GM11168 (cell line): ENCODE measurements at regions not wholly inside any gene's neighbourhood (a gene's known extent, or its start where the extent isn't known, plus 50 kb on each side); places are given as distances from the start of the nearest gene placed in this dataset.

Source experiments
- in situ Hi-C: fragments of 300-500 bp; cut with MboI; formaldehyde crosslinking; loops from one replicate; pipeline ENCODE4 v1.12.0; 2022; ENCODE audit warnings: low sequenced_read_pairs; ENCODE audit not compliant: unreplicated experiment

GRCh38 chr20:40965671-40966070 is 63.0 kb upstream of the TOP1 start:
- in situ Hi-C loops, result loop anchor here (5.0 kb wide), 1 partner anchor 127 kb away; no protein-coding TSS in a partner anchor

DNA sequence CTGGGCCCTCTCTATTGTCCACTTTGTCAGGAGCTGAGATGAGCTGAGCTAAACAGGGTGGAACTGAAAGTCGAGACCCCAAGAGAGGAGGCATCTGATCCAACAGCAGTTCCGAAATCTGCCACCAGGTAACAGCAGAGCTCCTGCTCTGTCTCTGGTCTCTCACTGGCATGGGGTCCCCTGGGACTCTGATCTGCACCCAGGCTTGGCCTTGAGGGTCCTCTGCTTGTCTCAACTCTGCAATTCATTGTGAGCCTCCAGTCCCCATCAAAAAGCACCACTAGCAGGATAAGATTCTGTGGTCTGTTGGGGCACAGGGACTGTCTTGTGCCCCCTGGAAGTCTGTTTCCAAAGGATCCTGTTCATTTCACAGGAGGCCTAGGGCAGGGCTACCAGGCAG is 62.5 kb upstream of the TOP1 start:
- in situ Hi-C loops, result loop anchor here (5.0 kb wide), 1 partner anchor 126 kb away; no protein-coding TSS in a partner anchor

DNA sequence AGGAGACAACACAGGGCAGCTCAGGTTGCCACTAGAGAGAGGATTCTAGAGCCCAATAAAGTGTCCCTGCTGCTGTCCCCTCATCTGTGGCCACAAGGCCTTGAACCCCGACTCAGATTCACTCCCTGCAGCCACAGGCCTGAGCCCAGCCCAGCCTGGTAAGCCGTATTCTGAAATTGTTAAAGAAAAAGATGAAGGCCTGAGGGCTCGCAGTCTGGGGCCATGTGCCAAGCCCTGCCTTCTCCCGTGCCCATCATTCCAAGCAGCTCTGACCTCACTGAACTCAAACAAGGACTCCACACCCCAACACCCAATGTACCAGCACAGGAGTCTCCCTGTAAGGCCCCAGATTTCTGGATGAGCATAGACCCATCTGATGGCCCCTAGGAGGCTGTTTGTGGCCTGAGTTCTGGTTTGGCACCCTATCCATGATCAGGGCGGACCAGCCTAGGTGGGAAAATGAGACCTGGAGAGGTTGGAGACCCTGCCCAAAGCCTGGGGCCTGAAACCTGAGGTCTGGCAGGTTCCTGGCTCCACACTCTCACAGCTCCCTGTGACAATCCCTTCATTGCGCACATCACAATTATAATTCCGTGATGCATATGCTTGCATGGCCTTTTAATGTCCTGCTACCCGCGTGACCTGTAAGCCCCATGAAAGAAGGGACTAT is 62.0 kb upstream of the TOP1 start:
- in situ Hi-C loops, result loop anchor here (5.0 kb wide), 1 partner anchor 126 kb away; no protein-coding TSS in a partner anchor

GRCh38 chr20:40967700-40968099 is 60.9 kb upstream of the TOP1 start:
- in situ Hi-C loops, result loop anchor here (5.0 kb wide), 1 partner anchor 125 kb away; no protein-coding TSS in a partner anchor

GRCh38 chr20:40968816-40969562 is 59.6 kb upstream of the TOP1 start:
- in situ Hi-C loops, result loop anchor here (5.0 kb wide), 1 partner anchor 123 kb away; no protein-coding TSS in a partner anchor

DNA sequence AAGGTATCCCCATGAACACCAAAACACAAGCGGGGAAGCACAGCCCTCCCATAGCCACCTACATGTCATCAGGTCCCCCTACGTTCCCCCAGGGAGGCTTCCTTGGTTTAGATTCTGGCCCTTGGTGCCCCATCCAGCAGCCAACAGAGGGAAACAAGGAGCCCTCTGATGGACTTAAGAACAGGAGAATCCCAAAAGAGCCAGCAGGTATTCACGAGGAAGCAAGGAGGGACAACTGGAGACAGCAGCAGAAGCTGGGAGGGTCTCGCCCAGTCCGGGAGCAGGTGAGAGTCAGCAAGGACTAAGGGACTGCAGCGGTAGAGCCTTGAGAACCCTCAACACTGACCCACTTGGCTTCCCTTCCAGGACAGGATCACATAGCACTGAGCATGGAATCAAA is 58.4 kb upstream of the TOP1 start:
- in situ Hi-C loops, result loop anchor here (10.0 kb wide), 1 partner anchor 375 kb away; the partner anchor contains the start of gene LPIN3

- in situ Hi-C loops, result loop anchor here (10.0 kb wide), 1 partner anchor 368 kb away; the partner anchor contains the start of gene LPIN3
Observed at GRCh38 chr20:40977218-40977617, 51.4 kb upstream of the TOP1 start.

GRCh38 chr20:40978761-40979160 is 49.9 kb upstream of the TOP1 start:
- in situ Hi-C loops, result loop anchor here (10.0 kb wide), 1 partner anchor 366 kb away; the partner anchor contains the start of gene LPIN3
